Inflammatory macrophage treated with lipopolysaccharide for 1 hour (primary cell): ENCODE measurements at regions not wholly inside any gene's neighbourhood (a gene's known extent, or its start where the extent isn't known, plus 50 kb on each side); places are given as distances from the start of the nearest gene placed in this dataset.
"Not testable (repeated sequence)": the region's sequence is repeated elsewhere in the genome, so short reads cannot be mapped to it uniquely, and the experiment has no call there.

Source experiments
- DNase-seq, 2 donors: peaks; one replicate each; pipeline ENCODE4 v3.0.0-alpha.2; 2020 to 2022

GRCh38 chr14:105883066-105884005 lies 357.0 kb downstream of the TMEM121 start:
- DNase-seq, result no peak

GRCh38 chr14:105884192-105884807 lies 357.9 kb downstream of the TMEM121 start:
- not testable (repeated sequence) for DNase-seq

GRCh38 chr14:105884808-105885281 lies 358.5 kb downstream of the TMEM121 start:
- no peak for DNase-seq

DNA sequence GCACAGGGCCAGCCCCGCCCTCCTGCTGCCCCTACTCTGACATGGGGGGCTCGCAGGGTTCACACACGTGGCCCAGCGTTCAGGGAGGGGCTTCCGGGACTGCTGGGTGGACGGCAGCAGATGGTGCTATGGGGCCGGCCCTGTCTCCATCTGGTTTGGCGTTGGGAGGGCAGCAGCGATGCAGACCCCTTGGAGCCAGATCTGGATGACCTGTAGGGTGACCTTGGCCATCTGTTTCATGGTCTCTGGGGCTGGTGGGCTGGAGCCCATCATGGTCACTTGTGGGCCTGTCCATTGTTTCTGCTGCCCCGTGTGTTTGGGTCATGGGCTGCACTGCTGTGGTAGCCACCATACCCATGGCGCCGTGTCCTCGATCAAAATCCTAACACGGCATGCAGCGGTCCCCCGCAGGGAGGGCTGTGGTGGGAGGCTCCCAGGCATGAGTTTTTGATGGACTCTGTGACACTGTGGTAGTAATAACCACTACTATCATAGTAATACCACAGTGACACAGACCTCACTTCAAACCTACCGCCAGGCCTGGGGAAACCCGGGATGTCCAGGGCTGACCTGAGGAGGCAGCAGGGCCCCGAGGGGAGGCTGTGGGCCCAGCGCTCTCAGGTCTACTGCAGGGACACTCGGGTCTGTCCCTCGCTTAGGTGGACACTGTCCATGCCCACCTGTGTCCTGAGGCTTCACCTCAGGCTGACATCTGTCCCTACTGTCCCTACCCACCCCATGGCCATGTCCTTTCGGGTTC lies 359.4 kb downstream of the TMEM121 start:
- DNase-seq, result no peak

DNA sequence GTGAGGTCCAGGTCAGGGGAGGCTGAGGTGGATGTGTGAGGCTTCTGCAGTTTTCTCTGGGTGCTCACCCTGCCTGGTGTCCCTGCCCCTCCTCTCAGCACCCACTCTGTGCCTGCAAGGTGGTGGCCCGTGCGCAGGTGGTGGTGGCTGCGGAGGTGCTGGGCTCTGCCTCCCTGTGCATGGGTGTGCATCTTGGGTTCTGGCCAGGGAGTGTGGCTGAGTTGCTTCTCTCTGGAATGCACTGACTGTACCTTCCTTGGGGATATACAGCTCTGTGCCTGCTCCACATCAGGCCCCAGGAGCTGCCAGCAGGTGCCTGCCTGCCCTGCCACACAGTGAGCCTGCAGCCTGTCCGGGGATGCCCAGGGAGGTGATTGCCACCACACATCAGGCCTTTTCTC lies 360.4 kb downstream of the TMEM121 start:
- DNase-seq, result not testable (repeated sequence)

GRCh38 chr14:105887692-105888091 lies 361.3 kb downstream of the TMEM121 start:
- no peak for DNase-seq

DNA sequence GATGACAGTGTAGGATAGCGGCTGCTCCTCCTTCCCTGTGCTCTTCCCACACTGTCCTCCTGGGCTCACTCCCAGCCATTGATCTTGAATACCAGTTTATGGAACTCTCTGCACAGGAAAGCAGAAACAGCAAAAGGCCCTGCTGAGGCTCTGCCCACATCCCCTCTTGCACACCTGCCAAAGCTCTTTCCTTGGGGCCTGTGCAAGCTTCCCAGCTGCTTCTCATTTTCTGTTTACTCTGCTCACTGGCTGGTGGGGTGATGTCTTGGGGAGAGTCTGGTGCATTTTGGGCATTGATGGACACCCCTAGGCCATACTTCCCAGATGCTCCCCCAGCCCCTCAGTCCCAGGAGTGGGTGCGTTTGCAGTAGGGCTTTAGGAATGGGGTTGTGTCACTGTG lies 361.8 kb downstream of the TMEM121 start:
- DNase-seq, result no peak

- DNase-seq, result no peak
Observed at GRCh38 chr14:105888784-105889665, 362.6 kb downstream of the TMEM121 start.

GRCh38 chr14:105889666-105890473 lies 363.5 kb downstream of the TMEM121 start:
- no peak for DNase-seq

DNA sequence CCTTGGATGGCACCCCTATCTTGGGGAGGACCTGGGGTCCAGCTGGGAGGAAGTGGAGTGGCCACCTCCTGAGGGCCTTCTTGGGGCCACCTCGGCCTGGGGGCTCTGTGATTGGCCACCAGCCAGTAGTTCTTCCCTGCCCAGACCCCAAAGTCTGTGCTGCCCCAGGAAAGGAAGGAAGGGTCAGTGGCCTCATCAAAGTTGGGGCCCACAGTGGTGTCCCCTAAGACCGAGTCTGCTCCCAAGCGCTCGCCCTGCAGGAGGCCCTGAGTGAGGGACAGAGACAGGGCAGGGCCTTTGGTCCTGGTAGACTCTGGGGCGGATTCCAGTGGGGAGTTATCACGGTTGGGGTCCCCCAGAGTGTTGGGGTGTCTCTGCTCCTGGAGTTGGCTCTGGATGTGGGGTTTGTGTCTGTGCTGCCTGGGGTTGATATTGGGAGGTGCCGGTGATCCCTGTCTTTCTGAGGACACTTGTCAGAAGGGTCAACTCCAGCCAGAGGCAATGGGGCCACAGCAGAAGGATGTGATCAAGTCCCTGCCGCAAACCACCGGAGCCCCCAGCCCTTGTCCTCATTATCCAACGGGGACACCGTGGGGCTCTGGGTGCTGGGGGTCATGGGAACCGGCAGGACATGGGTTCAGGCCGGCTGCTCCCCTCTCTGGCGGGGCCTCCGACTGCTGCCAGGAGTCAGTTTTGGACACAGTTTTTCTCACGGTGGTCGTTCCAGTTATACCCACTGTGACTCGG lies 364.3 kb downstream of the TMEM121 start:
- no peak for DNase-seq

GRCh38 chr14:105891221-105891602 lies 364.8 kb downstream of the TMEM121 start:
- DNase-seq, result no peak

DNA sequence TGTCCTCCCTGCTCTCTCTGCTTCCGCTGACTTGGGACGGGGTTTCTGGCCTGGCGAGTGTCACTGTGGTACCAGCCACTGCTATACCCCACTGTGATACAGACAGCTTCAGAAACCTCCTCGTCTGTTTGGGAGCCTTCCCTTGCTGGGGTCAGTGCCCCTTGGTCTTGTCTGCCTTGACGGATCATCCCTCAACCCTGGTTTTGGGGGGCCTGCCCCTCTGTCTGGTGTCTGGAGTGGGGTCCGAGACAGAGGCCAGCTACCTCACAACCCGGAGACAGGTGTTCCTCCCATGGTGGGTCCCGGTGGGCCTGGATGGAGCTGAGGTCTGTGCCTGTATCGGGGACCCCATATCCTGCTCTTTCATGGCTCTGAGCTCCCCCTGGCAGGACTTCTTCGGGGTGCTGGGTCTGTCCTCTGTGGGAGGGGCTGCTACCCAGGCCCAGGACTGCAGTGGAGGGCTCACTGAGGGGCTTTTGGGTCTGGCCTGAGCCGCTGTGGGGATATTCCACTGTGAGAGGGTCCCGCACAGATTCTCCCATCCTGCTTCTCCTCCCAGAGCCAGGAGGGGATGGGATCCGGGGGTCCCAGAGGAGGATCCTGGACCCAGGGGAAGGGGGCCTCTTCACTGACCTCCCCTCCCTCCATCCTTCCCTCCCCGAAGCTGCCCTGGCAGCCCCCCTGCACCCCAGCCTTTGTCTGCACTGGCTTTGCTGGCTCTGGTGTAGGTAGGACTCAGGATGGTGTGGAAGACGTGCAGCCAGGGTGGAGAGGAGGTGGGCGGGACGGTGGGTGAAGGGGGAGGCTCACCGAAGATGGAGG lies 365.5 kb downstream of the TMEM121 start:
- no peak for DNase-seq

GRCh38 chr14:105892453-105893441 lies 366.4 kb downstream of the TMEM121 start:
- DNase-seq, result not testable (repeated sequence)

DNA sequence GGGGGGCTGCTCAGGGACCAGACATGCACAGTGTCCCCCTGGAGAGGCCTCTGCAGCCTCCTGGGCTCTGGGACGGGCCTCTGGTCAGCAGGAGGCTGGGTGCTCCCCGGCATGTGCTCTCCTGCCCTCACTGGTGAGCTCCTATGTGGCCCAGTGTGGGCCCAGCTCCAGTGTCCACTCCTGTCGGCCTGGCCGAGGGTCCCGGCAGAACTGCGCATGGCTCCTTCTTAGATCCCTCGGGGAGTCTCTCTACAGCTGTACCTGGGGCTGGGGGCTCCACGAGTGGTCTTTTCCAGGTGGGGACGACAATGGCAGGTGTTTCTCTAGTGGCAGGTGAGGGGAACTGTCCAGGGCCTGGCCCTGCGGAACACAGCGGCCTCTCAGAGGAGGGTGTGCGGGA lies 367.3 kb downstream of the TMEM121 start:
- not testable (repeated sequence) for DNase-seq

DNA sequence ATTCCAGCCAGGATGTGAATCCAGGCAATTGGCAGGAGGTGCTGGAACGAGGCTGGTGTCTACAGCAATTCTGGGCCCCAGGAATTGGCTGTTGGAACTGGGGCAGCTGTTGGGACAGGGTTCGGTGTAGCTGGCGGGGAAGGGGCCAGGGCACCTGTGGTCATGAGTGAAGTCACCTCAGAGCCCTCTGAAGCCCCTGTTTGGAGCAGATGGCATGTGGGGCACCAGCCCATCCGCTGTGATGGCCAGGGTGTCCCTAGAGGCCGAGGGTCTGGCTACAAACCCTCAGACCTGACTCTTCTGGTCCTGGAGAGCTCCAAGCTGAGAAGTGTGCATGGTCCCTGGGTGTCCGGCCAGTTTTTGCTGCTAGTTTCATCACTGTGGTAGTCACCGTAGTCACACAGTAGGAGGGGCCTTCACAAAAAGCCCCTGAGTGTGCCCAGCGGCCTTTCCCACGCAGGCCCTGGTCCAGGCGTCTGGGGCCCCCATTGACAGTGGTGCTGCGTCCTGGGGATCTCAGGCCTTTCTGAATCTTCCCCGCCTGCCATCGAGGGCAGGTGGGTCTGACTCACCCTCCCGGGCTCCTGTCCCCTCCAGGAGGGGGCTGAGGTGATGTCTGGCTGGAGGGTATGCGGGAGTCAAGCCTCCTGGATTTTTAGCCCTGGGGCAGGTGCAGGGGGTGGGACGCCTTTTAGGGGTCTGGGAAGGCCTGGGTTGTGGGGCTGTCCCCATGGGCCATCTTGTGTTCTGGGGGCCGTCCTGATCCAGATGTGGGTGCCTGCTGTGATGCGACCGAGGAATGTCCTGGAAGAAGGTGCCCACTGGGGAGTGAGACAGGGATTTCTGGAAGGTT lies 368.0 kb downstream of the TMEM121 start:
- DNase-seq, result no peak

- no peak for DNase-seq
Observed at GRCh38 chr14:105894978-105895881, 368.8 kb downstream of the TMEM121 start.
